Astrocyte of the spinal cord (primary cell): ENCODE measurements at regions not wholly inside any gene's neighbourhood (a gene's known extent, or its start where the extent isn't known, plus 50 kb on each side); places are given as distances from the start of the nearest gene placed in this dataset.

Experiments
- DNase-seq: peaks from one replicate; pipeline ENCODE4 v3.0.0; 2011; ENCODE audit warnings: low read depth, low spot score
- H3K4me3 ChIP-seq: 2 replicates; pipeline ENCODE4 v1.5.1; 2011; ENCODE audit warnings: low read depth, mild to moderate bottlenecking, low read length, moderate library complexity
- in situ Hi-C: cut with HindIII; loops from 2 replicates; pipeline ENCODE4 v1.10.0; 2017; ENCODE audit warnings: low sequenced_read_pairs
- TF ChIP-seq, protein P1 (sequence below): IDR thresholded peaks from 2 replicates; pipeline ENCODE4 v1.5.1; 2012; ENCODE audit warnings: low read depth, mild to moderate bottlenecking, low read length, inconsistent platforms

DNA sequence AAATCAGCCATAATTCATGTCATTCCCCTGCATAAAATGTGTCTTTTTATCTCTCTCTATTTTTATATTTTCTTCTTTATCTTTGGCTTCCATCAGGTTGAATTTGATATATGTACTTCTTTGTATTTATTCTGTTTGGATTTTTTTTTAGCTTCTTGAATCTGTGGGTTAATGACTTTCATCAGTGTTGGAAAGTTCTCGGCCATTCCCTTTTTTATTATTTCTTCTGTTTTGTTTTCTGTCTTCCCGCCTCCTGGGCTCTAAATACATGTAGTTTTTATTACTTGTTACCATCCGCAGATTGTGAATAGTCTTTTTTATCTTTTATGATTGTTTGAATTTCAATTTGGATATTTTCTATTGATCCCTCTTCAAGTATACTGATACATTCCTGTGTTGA lies 637.5 kb downstream of the NPHP4 start:
- TF ChIP-seq, protein P1, sequence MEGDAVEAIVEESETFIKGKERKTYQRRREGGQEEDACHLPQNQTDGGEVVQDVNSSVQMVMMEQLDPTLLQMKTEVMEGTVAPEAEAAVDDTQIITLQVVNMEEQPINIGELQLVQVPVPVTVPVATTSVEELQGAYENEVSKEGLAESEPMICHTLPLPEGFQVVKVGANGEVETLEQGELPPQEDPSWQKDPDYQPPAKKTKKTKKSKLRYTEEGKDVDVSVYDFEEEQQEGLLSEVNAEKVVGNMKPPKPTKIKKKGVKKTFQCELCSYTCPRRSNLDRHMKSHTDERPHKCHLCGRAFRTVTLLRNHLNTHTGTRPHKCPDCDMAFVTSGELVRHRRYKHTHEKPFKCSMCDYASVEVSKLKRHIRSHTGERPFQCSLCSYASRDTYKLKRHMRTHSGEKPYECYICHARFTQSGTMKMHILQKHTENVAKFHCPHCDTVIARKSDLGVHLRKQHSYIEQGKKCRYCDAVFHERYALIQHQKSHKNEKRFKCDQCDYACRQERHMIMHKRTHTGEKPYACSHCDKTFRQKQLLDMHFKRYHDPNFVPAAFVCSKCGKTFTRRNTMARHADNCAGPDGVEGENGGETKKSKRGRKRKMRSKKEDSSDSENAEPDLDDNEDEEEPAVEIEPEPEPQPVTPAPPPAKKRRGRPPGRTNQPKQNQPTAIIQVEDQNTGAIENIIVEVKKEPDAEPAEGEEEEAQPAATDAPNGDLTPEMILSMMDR = no peak
- H3K4me3 ChIP-seq = no peak overlapping the region
- DNase-seq = no peak
- in situ Hi-C loops = no loop called here

DNA sequence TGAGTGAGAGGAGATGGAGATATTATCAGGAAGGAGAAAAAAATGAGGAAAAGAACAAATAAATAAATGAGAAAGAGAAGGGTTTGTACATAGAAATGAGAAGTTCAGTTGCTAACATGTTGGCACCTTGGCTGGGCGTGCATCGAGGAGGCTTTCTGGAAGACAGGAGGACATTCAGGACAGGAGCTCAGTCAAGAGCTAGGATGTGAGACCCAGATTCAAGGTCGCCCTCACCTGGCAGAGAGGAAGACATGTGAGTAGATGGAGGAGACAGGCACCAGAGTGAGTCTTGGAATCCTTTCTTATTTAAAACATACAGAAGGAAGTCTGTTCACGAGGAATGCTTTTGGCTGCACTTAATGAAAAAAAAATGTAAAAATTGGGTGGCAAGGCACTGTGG lies 640.9 kb downstream of the NPHP4 start:
- no peak overlapping the region for H3K4me3 ChIP-seq
- in situ Hi-C loops = no loop called here
- TF ChIP-seq, protein P1 = no peak
- DNase-seq = no peak

DNA sequence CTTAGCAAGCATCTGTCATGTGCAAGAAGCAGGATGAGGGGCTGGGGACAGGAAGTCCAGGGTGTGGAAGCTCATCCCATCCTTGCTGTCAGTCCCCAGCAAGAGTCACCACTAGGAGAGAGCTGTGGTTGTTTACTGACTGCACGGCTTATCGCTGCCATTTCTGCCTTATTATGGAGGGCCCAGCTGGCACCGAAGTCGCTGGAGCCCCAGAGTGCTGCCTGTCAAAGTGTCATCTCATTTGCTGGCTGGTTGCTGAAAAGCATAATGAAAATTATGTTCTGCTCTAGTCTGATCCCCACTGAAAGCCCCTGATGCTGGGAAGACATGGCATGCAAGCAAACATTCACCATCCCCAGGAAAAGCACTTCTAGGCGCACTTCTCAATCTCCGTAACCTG lies 642.7 kb downstream of the NPHP4 start:
- DNase-seq = no peak
- no peak overlapping the region for H3K4me3 ChIP-seq
- in situ Hi-C loops = no loop called here
- TF ChIP-seq, protein P1 = no peak

DNA sequence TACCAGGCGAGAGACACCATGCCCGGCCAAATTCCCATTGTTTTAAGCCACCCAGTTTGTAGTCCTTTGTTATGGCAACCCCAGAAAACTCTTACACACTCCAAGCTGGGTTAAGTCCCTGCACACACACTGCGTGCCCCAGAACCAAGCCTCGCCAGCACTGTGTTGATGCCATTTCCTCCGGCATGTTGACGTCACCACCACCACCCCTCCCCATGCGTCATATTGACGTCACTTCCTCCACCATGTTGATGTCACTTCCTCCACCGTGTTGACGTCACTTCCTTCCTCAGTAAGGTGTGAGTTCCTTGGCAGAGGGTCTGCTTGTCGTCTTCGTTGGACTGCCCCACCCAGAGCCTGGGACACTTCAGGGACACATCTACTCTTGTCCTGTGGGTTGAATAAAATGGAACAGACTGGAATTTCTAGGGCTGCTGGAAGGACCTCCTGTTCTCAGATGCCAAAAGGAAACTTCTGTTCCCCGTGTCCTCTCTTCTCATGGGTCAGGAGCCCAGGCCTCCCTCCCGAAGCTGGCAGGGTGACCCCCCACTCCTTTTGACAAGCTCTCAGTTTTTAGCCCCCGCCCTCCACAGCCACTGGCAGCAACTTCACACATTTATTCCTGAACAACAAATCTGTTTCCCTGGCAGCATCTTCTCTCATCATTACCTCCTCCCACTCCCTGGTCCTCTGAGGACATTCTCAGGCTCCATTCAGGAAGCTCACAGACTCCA lies 643.3 kb downstream of the NPHP4 start:
- H3K4me3 ChIP-seq = no peak overlapping the region
- in situ Hi-C loops = no loop called here
- TF ChIP-seq, protein P1 = no peak
- no peak for DNase-seq

DNA sequence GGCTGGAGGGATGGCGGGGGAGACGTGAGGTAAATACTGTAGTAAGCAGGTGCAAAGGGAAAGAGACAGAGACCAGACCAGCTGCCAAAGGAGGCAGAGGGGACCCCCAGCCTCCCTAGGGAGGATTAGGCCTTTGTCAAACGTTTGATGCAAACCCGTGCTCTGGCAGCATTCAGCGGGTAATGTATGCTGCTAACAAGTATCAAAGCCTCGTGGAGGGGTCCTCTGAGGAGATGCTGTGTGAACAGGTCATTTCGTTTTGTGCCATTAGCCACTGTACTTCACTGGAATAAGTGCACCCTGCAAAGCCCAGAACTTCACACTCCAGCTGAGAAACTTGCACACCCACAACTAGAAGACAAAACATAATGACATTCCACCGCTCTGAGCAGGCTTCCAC lies 644.5 kb downstream of the NPHP4 start:
- DNase-seq = no peak
- no peak overlapping the region for H3K4me3 ChIP-seq
- TF ChIP-seq, protein P1 = no peak
- in situ Hi-C loops = no loop called here

DNA sequence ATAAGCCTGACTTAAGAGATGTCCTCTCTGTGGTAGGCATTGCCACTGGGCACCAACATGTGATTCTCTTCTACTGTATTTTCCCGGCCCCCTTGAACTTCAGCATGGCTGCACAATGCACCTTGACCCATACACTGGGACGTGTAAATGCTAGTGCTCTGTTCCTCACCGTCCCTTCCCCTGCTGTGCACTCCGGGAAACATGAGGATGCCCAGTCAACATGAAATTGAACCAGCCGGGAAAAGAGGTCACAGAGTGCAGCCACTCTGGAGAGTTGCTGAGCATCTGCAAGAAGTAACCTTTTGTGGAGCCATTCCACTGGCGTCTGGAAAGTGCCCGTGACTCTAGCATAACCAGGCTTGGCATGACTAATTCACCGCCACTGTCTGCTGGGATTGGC lies 646.7 kb downstream of the NPHP4 start:
- no peak overlapping the region for H3K4me3 ChIP-seq
- in situ Hi-C loops = no loop called here
- no peak for DNase-seq
- TF ChIP-seq, protein P1 = no peak
